ENCODE measurements at regions not wholly inside any gene's neighbourhood (a gene's known extent, or its start where the extent isn't known, plus 50 kb on each side); places are given as distances from the start of the nearest gene placed in this dataset.

DNA sequence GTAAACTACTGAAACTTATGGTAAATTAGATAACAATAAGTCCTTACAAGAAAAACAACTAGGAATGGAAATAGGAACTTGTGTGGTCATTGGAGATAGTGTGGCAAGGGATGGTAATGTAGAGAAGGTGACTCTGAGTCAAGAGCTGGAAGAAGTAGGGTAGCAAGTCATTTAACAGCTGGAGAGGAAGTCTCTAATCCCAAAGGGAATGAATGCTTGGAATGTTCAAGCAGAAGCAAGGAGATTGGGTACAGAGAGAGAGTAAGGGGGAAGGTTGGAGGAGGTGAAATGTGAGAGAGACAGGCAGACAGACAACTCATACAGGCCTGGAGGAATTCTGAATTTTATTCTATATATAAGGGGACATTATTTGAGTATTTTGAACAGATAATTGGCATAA lies 260.6 kb upstream of the MAD2L1 start:
- TF ChIP-seq, protein P1, sequence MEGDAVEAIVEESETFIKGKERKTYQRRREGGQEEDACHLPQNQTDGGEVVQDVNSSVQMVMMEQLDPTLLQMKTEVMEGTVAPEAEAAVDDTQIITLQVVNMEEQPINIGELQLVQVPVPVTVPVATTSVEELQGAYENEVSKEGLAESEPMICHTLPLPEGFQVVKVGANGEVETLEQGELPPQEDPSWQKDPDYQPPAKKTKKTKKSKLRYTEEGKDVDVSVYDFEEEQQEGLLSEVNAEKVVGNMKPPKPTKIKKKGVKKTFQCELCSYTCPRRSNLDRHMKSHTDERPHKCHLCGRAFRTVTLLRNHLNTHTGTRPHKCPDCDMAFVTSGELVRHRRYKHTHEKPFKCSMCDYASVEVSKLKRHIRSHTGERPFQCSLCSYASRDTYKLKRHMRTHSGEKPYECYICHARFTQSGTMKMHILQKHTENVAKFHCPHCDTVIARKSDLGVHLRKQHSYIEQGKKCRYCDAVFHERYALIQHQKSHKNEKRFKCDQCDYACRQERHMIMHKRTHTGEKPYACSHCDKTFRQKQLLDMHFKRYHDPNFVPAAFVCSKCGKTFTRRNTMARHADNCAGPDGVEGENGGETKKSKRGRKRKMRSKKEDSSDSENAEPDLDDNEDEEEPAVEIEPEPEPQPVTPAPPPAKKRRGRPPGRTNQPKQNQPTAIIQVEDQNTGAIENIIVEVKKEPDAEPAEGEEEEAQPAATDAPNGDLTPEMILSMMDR (conservative IDR thresholded peaks at IDR 0.05): no peak
- no peak for TF ChIP-seq EZH2 (IDR thresholded peaks at IDR 0.05; ENCODE audit: low read depth)
